ENCODE measurements at regions not wholly inside any gene's neighbourhood (a gene's known extent, or its start where the extent isn't known, plus 50 kb on each side); places are given as distances from the start of the nearest gene placed in this dataset.

- TF ChIP-seq CTCF (IDR thresholded peaks at IDR 0.05; ENCODE audit: borderline replicate concordance, control extremely low read depth, extremely low read depth, insufficient read depth, missing control alignments): no peak
- in situ Hi-C loops (cut with MboI; ENCODE audit: low sequenced_read_pairs, unreplicated experiment): no loop called here
- no peak for DNase-seq (ENCODE audit: low spot score)
Measured at GRCh38 chr14:85466678-85467077, 63.3 kb upstream of the FLRT2 start.

- no peak for TF ChIP-seq CTCF (IDR thresholded peaks at IDR 0.05; ENCODE audit: borderline replicate concordance, control extremely low read depth, extremely low read depth, insufficient read depth, missing control alignments)
- no peak for DNase-seq (ENCODE audit: low spot score)
- in situ Hi-C loops (cut with MboI; ENCODE audit: low sequenced_read_pairs, unreplicated experiment): no loop called here
Measured at GRCh38 chr14:85468816-85469215, 61.1 kb upstream of the FLRT2 start.

GRCh38 chr14:85471156-85471555 is 58.8 kb upstream of the FLRT2 start:
- in situ Hi-C loops (cut with MboI; ENCODE audit: low sequenced_read_pairs, unreplicated experiment): no loop called here
- TF ChIP-seq CTCF (IDR thresholded peaks at IDR 0.05; ENCODE audit: borderline replicate concordance, control extremely low read depth, extremely low read depth, insufficient read depth, missing control alignments): no peak
- DNase-seq (ENCODE audit: low spot score): no peak

GRCh38 chr14:85471744-85472143 is 58.2 kb upstream of the FLRT2 start:
- no peak for TF ChIP-seq CTCF (IDR thresholded peaks at IDR 0.05; ENCODE audit: borderline replicate concordance, control extremely low read depth, extremely low read depth, insufficient read depth, missing control alignments)
- DNase-seq (ENCODE audit: low spot score): no peak
- in situ Hi-C loops (cut with MboI; ENCODE audit: low sequenced_read_pairs, unreplicated experiment): no loop called here

GRCh38 chr14:85474431-85474830 is 55.5 kb upstream of the FLRT2 start:
- DNase-seq (ENCODE audit: low spot score): no peak
- TF ChIP-seq CTCF (IDR thresholded peaks at IDR 0.05; ENCODE audit: borderline replicate concordance, control extremely low read depth, extremely low read depth, insufficient read depth, missing control alignments): no peak
- in situ Hi-C loops (cut with MboI; ENCODE audit: low sequenced_read_pairs, unreplicated experiment): no loop called here

GRCh38 chr14:85475113-85475512 is 54.8 kb upstream of the FLRT2 start:
- in situ Hi-C loops (cut with MboI; ENCODE audit: low sequenced_read_pairs, unreplicated experiment): no loop called here
- no peak for TF ChIP-seq CTCF (IDR thresholded peaks at IDR 0.05; ENCODE audit: borderline replicate concordance, control extremely low read depth, extremely low read depth, insufficient read depth, missing control alignments)
- DNase-seq (ENCODE audit: low spot score): no peak

GRCh38 chr14:85479306-85479705 is 50.6 kb upstream of the FLRT2 start:
- in situ Hi-C loops (cut with MboI; ENCODE audit: low sequenced_read_pairs, unreplicated experiment): no loop called here
- no peak for TF ChIP-seq CTCF (IDR thresholded peaks at IDR 0.05; ENCODE audit: borderline replicate concordance, control extremely low read depth, extremely low read depth, insufficient read depth, missing control alignments)
- DNase-seq (ENCODE audit: low spot score): no peak

Data from GM13976 (cell line).